ENCODE measurements at regions not wholly inside any gene's neighbourhood (a gene's known extent, or its start where the extent isn't known, plus 50 kb on each side); places are given as distances from the start of the nearest gene placed in this dataset.

GRCh38 chr5:56641635-56642260 lies 173.6 kb upstream of the MAP3K1 start (continued):
- no peak for TF ChIP-seq REST (IDR thresholded peaks at IDR 0.05; ENCODE audit: low read depth, low read length)
- TF ChIP-seq MXI1 (IDR thresholded peaks at IDR 0.05; ENCODE audit: low read depth, low read length) = no peak
- no peak for TF ChIP-seq EP300 (IDR thresholded peaks at IDR 0.05; ENCODE audit: borderline replicate concordance in 1 of 2, low read depth in 1 of 2, low read length in 1 of 2)
- TF ChIP-seq RCOR1 (IDR thresholded peaks at IDR 0.05; ENCODE audit: low read length) = no peak
- TF ChIP-seq FOXJ3 (CRISPR knock-in tag; IDR thresholded peaks at IDR 0.05) = no peak
- TF ChIP-seq FOXM1 (IDR thresholded peaks at IDR 0.05; ENCODE audit: low read depth) = no peak

GRCh38 chr5:56640763-56641406 lies 174.5 kb upstream of the MAP3K1 start:
- no peak overlapping the region for H3K4me3 ChIP-seq (ENCODE audit: low read depth in 2 of 2, low read length in 1 of 2)
- ChIA-PET POLR2A (no interaction called here), CTCF (interaction anchor here (0.5 to 1.1 kb wide), 2 partner anchors 76 to 1255 kb away, joined by 3 read pairs; no protein-coding TSS in a partner anchor)
- no peaks in the 10 kb centered on the region for H3K27me3 ChIP-seq (ENCODE audit: insufficient read depth)
- H3K27ac ChIP-seq (ENCODE audit: low read depth in 2 of 2, low read length in 1 of 2) = no peak overlapping the region
- DNase-seq = no peak
- no peaks in the 10 kb centered on the region for H3K9me3 ChIP-seq
- no peaks in the 10 kb centered on the region for H3K79me2 ChIP-seq (ENCODE audit: insufficient read depth)
- H3K4me1 ChIP-seq (ENCODE audit: control insufficient read depth in 1 of 2, insufficient read depth in 2 of 2, low read depth in 1 of 2, low read length in 1 of 2) = peaks cover 7 to 12% of the 10 kb centered on the region in 2 experiments; a peak in 3 of 4 replicates
- H3K9me2 ChIP-seq = no peaks in the 10 kb centered on the region
- no peak overlapping the region for H3K9ac ChIP-seq
- H3K4me2 ChIP-seq = no peak overlapping the region
- no peak for TF ChIP-seq TCF12 (IDR thresholded peaks at IDR 0.05)
- no peak for TF ChIP-seq SIN3A (IDR thresholded peaks at IDR 0.05; ENCODE audit: borderline replicate concordance, low read depth, low read length)
- H3K36me3 ChIP-seq (replicated peaks in 1 of 2; ENCODE audit: control insufficient read depth in 1 of 2, insufficient read depth in 2 of 2, low read length in 1 of 2) = no peaks in the 10 kb centered on the region
- H4K20me1 ChIP-seq (ENCODE audit: insufficient read depth) = no peaks in the 10 kb centered on the region
- WGBS (ENCODE audit: low lambda C conversion rate) = 74% methylated on average over 3 of the region's 3 CpGs
- no peak overlapping the region for H2AFZ ChIP-seq (ENCODE audit: low read depth)
- no peaks in the 10 kb centered on the region for H3F3A ChIP-seq (replicated peaks; ENCODE audit: insufficient read depth)

DNA sequence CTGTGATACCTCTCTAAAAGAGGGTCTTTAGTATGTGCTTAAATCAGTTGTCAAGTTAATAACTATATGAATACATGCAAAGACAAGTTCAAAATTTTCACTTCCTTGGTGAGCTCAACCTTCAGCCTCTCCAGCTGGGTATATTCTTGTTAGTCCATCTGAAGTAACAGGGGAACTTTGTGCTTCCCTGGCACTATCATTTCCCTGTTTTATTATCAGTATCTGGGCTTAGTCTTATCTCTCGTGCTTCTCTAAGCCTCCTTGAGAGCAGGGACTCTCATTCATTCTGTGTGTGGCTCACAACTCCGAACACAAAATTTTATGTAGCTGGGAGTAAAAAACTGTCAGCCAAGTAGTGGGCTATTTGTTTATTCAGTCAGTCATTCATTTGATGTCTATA lies 175.9 kb upstream of the MAP3K1 start:
- H3K27ac ChIP-seq (ENCODE audit: low read depth in 2 of 2, low read length in 1 of 2) = no peak overlapping the region
- no peak overlapping the region for H2AFZ ChIP-seq (ENCODE audit: low read depth)
- WGBS (ENCODE audit: low lambda C conversion rate) = 76% methylated on average over 2 of the region's 2 CpGs
- H3K9me3 ChIP-seq = no peaks in the 10 kb centered on the region
- no peaks in the 10 kb centered on the region for H3K9me2 ChIP-seq
- no peaks in the 10 kb centered on the region for H4K20me1 ChIP-seq (ENCODE audit: insufficient read depth)
- ChIA-PET POLR2A (no interaction called here), CTCF (no interaction called here)
- H3K4me1 ChIP-seq (ENCODE audit: control insufficient read depth in 1 of 2, insufficient read depth in 2 of 2, low read depth in 1 of 2, low read length in 1 of 2) = peaks cover 7 to 12% of the 10 kb centered on the region in 2 experiments; a peak in 3 of 4 replicates
- no peak for DNase-seq
- H3K36me3 ChIP-seq (replicated peaks in 1 of 2; ENCODE audit: control insufficient read depth in 1 of 2, insufficient read depth in 2 of 2, low read length in 1 of 2) = no peaks in the 10 kb centered on the region
- H3K4me2 ChIP-seq = no peak overlapping the region
- no peaks in the 10 kb centered on the region for H3K79me2 ChIP-seq (ENCODE audit: insufficient read depth)
- H3K27me3 ChIP-seq (ENCODE audit: insufficient read depth) = no peaks in the 10 kb centered on the region
- no peaks in the 10 kb centered on the region for H3F3A ChIP-seq (replicated peaks; ENCODE audit: insufficient read depth)
- no peak for TF ChIP-seq MXI1 (IDR thresholded peaks at IDR 0.05; ENCODE audit: low read depth, low read length)
- TF ChIP-seq SIN3A (IDR thresholded peaks at IDR 0.05; ENCODE audit: borderline replicate concordance, low read depth, low read length) = no peak
- TF ChIP-seq REST (IDR thresholded peaks at IDR 0.05; ENCODE audit: low read depth, low read length) = no peak
- no peak for TF ChIP-seq GABPA (IDR thresholded peaks at IDR 0.05; ENCODE audit: low read depth)
- no peak for TF ChIP-seq RXRA (IDR thresholded peaks at IDR 0.05; ENCODE audit: borderline replicate concordance, low read depth)
- no peak for TF ChIP-seq CHD2 (IDR thresholded peaks at IDR 0.05; ENCODE audit: low read length, partially characterized antibody)
- TF ChIP-seq FOSL2 (IDR thresholded peaks at IDR 0.05; ENCODE audit: borderline replicate concordance, low read depth) = no peak
- TF ChIP-seq USF2 (IDR thresholded peaks at IDR 0.05; ENCODE audit: borderline replicate concordance, low read depth, low read length) = no peak
- H3K4me3 ChIP-seq (ENCODE audit: low read depth in 2 of 2, low read length in 1 of 2) = no peak overlapping the region
- H3K9ac ChIP-seq = no peak overlapping the region
